Suprapubic skin (tissue), 4 donors: ENCODE measurements at regions not wholly inside any gene's neighbourhood (a gene's known extent, or its start where the extent isn't known, plus 50 kb on each side); places are given as distances from the start of the nearest gene placed in this dataset.

ENCODE experiments used
- CTCF ChIP-seq, 2 donors: fragments of 200-600 bp in 1 of 2; fragments of 450-650 bp in 1 of 2; sonication (generic) in 1 of 2; IDR thresholded peaks; one replicate each; pipeline ENCODE4 v1.5.1; 2016 to 2019; ENCODE audit warnings: antibody characterized with exemption in 2 of 2, mild to moderate bottlenecking in 1 of 2, moderate library complexity in 1 of 2
- EP300 ChIP-seq: sonication (generic); formaldehyde crosslinking; IDR thresholded peaks from one replicate; pipeline ENCODE4 v1.6.1; 2017; ENCODE audit warnings: antibody characterized with exemption
- POLR2A ChIP-seq, 2 donors: fragments of 450-650 bp; IDR thresholded peaks; one replicate each; pipeline ENCODE4 v1.6.1; 2017; ENCODE audit warnings: antibody characterized with exemption in 2 of 2, mild to moderate bottlenecking in 2 of 2, moderate library complexity in 2 of 2
- POLR2AphosphoS5 ChIP-seq, 3 donors: sonication (generic); formaldehyde crosslinking; IDR thresholded peaks; one replicate each; pipeline ENCODE4 v1.6.1; 2017; ENCODE audit warnings: antibody characterized with exemption in 3 of 3

- TF ChIP-seq CTCF (IDR thresholded peaks at IDR 0.05), result no peak
- no peak for TF ChIP-seq POLR2A (IDR thresholded peaks at IDR 0.05)
- TF ChIP-seq POLR2AphosphoS5 (IDR thresholded peaks at IDR 0.05), result no peak
- TF ChIP-seq EP300, result no peak
Observed at GRCh38 chr13:86882107-86882506, 789.1 kb upstream of the SLITRK5 start.
